ENCODE measurements at regions not wholly inside any gene's neighbourhood (a gene's known extent, or its start where the extent isn't known, plus 50 kb on each side); places are given as distances from the start of the nearest gene placed in this dataset.

GRCh38 chr6:113421997-113422396 lies 435.1 kb upstream of the MARCKS start:
- 71 to 85% (median 75%) methylated on average over 1 of the region's 1 CpG for WGBS, 3 donors
- H3K27ac ChIP-seq (ENCODE audit: low read depth, low read length) = no peak overlapping the region

GRCh38 chr6:113423956-113424355 lies 433.2 kb upstream of the MARCKS start:
- WGBS, 3 donors = 97 to 100% (median 100%) methylated on average over 1 of the region's 1 CpG
- H3K27ac ChIP-seq (ENCODE audit: low read depth, low read length) = no peak overlapping the region

DNA sequence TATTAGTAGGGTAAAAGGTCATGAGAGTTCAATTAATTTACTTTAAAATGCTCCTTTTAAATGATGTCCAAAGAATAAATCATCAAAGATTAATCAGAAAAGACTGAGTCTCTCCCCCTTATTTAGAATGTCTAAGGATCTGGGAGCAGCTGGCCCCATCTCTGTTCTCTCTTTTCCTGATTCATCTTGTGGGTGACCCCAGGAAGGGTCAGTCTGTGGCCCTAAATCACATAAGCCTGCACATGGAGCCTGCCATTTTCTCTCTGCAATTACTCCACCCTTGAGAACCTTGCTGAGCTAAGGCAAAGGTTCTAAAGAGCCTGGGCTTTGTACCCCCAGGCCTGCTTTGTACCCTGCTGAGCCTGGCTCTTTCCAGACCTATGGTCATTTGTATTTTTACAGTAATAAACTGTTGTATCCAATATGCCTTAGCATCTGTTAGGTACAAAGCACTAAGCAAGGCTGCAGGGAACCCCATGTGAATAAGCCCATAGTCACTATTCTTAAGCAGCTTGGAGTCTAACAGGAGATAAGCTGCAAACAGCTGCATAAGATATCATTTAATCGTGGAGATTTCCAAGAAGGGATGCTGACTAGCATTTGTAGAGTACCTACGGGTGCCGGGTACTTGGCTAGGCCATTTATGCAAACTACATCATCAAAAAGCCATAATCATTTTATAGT lies 431.0 kb upstream of the MARCKS start:
- WGBS, 3 donors = 84 to 94% (median 89%) methylated on average over 3 of the region's 3 CpGs
- no peak overlapping the region for H3K27ac ChIP-seq (ENCODE audit: low read depth, low read length)

DNA sequence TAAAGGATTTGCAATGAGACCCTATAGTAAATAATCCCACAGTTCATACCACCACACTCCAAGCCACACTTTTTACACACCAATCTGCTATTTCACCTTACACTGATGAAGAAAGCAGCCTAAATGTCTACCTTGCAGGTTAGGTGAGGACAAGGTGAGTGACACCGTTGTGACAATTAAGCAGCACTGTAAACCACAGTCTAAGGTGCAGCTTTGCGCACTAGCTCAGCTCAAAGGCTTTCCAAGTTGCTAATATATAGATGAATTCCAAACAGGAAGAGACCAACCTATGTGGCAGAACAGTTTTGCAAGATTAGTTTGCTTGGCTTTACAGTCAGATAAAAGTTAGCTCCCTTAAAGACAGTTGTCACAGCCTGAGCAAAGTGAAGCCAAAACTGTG lies 429.5 kb upstream of the MARCKS start:
- 86 to 94% (median 91%) methylated on average over 2 of the region's 2 CpGs for WGBS, 3 donors
- H3K27ac ChIP-seq (ENCODE audit: low read depth, low read length) = no peak overlapping the region

DNA sequence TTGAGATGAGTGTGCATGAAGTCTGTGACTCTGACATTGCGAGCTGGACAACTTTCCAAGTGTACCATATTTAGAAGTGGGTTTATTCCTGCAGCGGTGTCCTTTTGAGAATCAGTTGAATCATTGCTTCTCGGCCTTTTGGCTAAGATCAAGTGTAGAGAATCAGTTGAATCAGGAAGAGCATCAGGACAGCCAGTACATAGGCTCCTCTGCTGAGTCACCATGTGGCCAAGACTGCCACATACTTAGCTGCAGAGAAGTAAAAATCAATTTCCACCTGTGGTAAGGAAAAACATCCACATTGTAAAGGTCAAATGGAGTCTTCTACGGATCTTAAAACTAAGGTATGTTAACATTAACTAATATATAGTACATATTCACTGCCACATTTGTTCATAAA lies 428.4 kb upstream of the MARCKS start:
- H3K27ac ChIP-seq (ENCODE audit: low read depth, low read length) = no peak overlapping the region
- 78 to 94% (median 82%) methylated on average over 4 of the region's 4 CpGs for WGBS, 3 donors

GRCh38 chr6:113432521-113433334 lies 424.4 kb upstream of the MARCKS start:
- no peak overlapping the region for H3K27ac ChIP-seq (ENCODE audit: low read depth, low read length)
- WGBS, 3 donors = 61 to 87% (median 64%) methylated on average over 1 of the region's 1 CpG

- WGBS, 3 donors = 22 to 37% (median 33%) methylated on average over 6 of the region's 6 CpGs
These were observed 423.7 kb upstream of the MARCKS start for GRCh38 chr6:113433335-113433991.

GRCh38 chr6:113434641-113435040 lies 422.5 kb upstream of the MARCKS start:
- H3K27ac ChIP-seq (ENCODE audit: low read depth, low read length) = no peak overlapping the region
- 81 to 86% (median 82%) methylated on average over 3 of the region's 3 CpGs for WGBS, 3 donors

More at GRCh38 chr6:113433335-113433991, 423.7 kb upstream of the MARCKS start:
- no peak overlapping the region for H3K27ac ChIP-seq (ENCODE audit: low read depth, low read length)

DNA sequence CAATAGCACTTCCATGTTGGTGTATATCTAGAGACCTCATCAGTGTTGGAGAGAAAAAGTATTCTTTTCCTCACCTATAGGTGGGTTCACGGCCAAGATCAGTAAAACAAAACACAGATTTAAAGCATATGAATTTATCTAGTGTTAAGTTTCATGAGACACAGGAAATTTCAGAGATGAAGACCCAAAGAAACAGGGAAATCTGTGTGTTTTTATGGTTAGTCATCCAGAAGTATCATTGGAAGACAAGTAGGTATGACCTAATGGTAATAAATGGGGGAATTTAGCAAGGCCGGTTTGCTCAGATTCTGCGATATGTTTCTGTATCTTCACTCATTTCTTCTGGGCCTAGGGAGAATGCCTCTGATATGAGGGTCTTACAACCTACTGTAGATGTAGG lies 419.6 kb upstream of the MARCKS start:
- no peak overlapping the region for H3K27ac ChIP-seq (ENCODE audit: low read depth, low read length)
- WGBS, 3 donors = 33 to 76% (median 53%) methylated on average over 3 of the region's 3 CpGs

DNA sequence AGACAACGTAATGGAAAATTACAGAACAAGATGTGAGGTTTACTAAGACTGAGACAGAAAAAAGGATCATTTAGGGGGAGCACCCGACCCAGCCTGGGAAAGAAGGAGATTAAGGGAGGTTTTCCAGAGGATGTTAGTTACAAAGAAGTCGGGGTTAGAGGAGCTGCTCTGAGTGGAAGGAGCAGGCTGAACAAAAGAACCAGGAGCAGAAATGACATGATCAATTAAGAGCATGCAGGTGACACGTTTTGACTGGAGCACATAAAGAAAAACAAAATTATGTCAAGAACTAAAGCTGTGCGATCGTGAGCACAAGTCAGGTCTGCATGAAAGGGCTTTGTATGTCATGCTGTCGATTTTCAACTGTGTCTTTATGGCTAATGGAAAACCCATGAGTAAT lies 417.3 kb upstream of the MARCKS start:
- WGBS, 3 donors = 73 to 90% (median 87%) methylated on average over 7 of the region's 7 CpGs
- H3K27ac ChIP-seq (ENCODE audit: low read depth, low read length) = no peak overlapping the region

DNA sequence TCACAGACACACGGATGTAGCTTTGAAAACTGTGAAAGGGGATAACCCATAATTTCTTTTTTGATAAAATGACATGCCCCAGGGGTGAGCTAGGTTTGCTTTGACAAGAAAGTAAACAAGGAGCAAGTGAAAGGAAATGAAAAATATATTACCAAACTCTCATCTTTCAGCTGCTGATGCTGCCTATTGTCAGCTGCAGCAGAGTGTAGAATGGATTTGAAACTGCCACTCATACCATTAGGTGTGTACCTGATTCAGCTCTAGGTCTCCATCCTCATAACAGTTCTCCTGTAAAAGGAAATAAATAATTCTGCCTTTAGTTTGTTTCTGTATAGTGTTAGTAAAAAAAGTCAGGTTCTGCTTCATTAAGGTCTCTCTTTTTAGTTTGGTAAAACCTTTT lies 415.1 kb upstream of the MARCKS start:
- H3K27ac ChIP-seq (ENCODE audit: low read depth, low read length) = no peak overlapping the region
- 50 to 82% (median 77%) methylated on average over 1 of the region's 1 CpG for WGBS, 3 donors

GRCh38 chr6:113445201-113445600 lies 411.9 kb upstream of the MARCKS start:
- no peak overlapping the region for H3K27ac ChIP-seq (ENCODE audit: low read depth, low read length)
- WGBS, 3 donors = 97 to 98% (median 98%) methylated on average over 3 of the region's 3 CpGs

DNA sequence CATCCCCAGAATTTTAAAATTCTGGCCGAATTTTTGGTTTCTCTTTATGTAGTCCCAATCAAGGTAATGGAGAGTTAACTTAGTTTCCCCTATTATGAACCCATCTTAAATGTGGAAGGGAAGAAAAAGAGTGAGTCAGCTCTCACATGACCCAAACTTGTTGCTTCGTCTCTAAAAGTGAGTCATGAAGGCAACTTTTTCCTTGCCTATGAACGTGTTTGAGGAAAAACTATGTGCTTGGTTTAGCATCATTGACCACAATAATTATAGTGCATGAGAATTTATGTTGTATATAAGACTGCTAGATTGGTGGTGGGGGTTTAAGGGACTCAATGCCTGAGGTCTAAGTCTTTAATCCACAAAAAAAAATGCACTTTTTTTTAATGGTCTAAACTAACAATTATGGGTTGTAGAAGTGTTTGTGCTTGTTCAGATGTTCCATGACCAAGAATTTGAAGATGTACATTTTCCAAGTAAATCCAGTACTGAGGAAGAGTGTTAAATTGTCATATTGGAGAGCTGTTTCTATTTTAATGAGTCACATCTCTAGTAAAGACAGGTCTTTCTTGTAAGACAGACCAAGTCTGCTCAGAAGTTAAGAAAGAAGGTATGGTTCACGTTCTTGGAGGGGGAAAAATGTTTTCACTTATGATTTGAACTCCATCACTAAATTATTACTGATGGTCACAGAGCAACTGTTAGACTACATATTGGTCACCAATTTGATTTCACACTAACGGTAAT lies 409.9 kb upstream of the MARCKS start:
- 43 to 69% (median 62%) methylated on average over 5 of the region's 5 CpGs for WGBS, 3 donors
- no peak overlapping the region for H3K27ac ChIP-seq (ENCODE audit: low read depth, low read length)

GRCh38 chr6:113449051-113449450 lies 408.1 kb upstream of the MARCKS start:
- H3K27ac ChIP-seq (ENCODE audit: low read depth, low read length) = no peak overlapping the region

- 33 to 73% (median 61%) methylated on average over 1 of the region's 1 CpG for WGBS, 3 donors
These were observed 407.1 kb upstream of the MARCKS start for GRCh38 chr6:113450061-113450465.

DNA sequence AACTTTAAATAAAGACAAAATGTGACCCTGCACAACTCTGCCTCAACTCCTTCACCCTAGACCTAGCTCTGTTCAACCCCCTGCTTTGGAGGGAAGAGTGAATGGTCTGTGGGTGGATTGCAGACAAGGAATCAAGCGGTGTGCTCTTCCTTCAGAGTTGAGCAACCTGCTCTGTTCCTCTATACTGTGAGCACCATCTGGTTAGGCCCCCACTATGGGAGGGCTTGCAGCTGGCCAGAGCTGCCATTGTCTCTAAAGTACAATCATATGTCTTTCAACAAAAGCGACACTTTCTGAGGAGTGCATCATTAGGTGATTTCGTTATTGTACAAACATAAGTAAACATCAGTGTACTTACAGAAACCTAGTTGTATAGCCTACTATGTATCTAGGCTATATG lies 406.1 kb upstream of the MARCKS start:
- no peak overlapping the region for H3K27ac ChIP-seq (ENCODE audit: low read depth, low read length)
- WGBS, 3 donors = 87 to 96% (median 88%) methylated on average over 3 of the region's 3 CpGs

More at GRCh38 chr6:113450061-113450465, 407.1 kb upstream of the MARCKS start:
- no peak overlapping the region for H3K27ac ChIP-seq (ENCODE audit: low read depth, low read length)

- no peak overlapping the region for H3K27ac ChIP-seq (ENCODE audit: low read depth, low read length)
- 63 to 92% (median 72%) methylated on average over 4 of the region's 4 CpGs for WGBS, 3 donors
These were observed 399.9 kb upstream of the MARCKS start for GRCh38 chr6:113457198-113457597.

GRCh38 chr6:113457751-113458150 lies 399.4 kb upstream of the MARCKS start:
- WGBS, 3 donors = 49 to 76% (median 71%) methylated on average over 2 of the region's 2 CpGs
- H3K27ac ChIP-seq (ENCODE audit: low read depth, low read length) = no peak overlapping the region

Measured in adipose tissue (tissue), 3 donors.